HEK293 (cell line): ENCODE measurements at regions not wholly inside any gene's neighbourhood (a gene's known extent, or its start where the extent isn't known, plus 50 kb on each side); places are given as distances from the start of the nearest gene placed in this dataset.

Experiments
- CTCF ChIP-seq: fragments of 450-650 bp; formaldehyde crosslinking; IDR thresholded peaks from 2 replicates; pipeline ENCODE4 v1.5.1; 2016; ENCODE audit warnings: missing biosample characterization, missing genetic modification characterization
- REST ChIP-seq: fragments of 450-650 bp; formaldehyde crosslinking; IDR thresholded peaks from 2 replicates; pipeline ENCODE4 v1.5.1; 2016; ENCODE audit warnings: missing biosample characterization, missing genetic modification characterization
- TRIM28 ChIP-seq: IDR thresholded peaks from 2 replicates; pipeline ENCODE4 v1.6.1; 2011; ENCODE audit warnings: low read length, control low read depth, borderline replicate concordance
- ZBTB1 ChIP-seq: fragments of 450-650 bp; formaldehyde crosslinking; IDR thresholded peaks from 2 replicates; pipeline ENCODE4 v1.5.1; 2016; ENCODE audit warnings: missing biosample characterization, missing genetic modification characterization
- ZBTB21 ChIP-seq: fragments of 450-650 bp; formaldehyde crosslinking; IDR thresholded peaks from 2 replicates; pipeline ENCODE4 v1.5.1; 2017; ENCODE audit warnings: missing biosample characterization, missing genetic modification characterization
- ZNF121 ChIP-seq: fragments of 450-650 bp; formaldehyde crosslinking; IDR thresholded peaks from 2 replicates; pipeline ENCODE4 v1.5.1; 2016; ENCODE audit warnings: missing biosample characterization, missing genetic modification characterization
- ZNF146 ChIP-seq: fragments of 450-650 bp; formaldehyde crosslinking; IDR thresholded peaks from 2 replicates; pipeline ENCODE4 v1.5.1; 2016; ENCODE audit warnings: missing biosample characterization, missing genetic modification characterization
- ZNF266 ChIP-seq: fragments of 450-650 bp; formaldehyde crosslinking; IDR thresholded peaks from 2 replicates; pipeline ENCODE4 v1.5.1; 2016; ENCODE audit warnings: missing biosample characterization, missing genetic modification characterization, low read depth
- ZNF350 ChIP-seq: fragments of 450-650 bp; formaldehyde crosslinking; IDR thresholded peaks from 2 replicates; pipeline ENCODE4 v1.5.0; 2017; ENCODE audit warnings: missing biosample characterization, mild to moderate bottlenecking, missing genetic modification characterization
- ZNF560 ChIP-seq: fragments of 450-650 bp; formaldehyde crosslinking; IDR thresholded peaks from 2 replicates; pipeline ENCODE4 v1.5.1; 2017; ENCODE audit warnings: missing biosample characterization, missing genetic modification characterization, borderline replicate concordance
- ZNF580 ChIP-seq: fragments of 450-650 bp; formaldehyde crosslinking; IDR thresholded peaks from 2 replicates; pipeline ENCODE4 v1.5.1; 2016; ENCODE audit warnings: missing biosample characterization, missing genetic modification characterization
- ZNF610 ChIP-seq: fragments of 450-650 bp; formaldehyde crosslinking; IDR thresholded peaks from 2 replicates; pipeline ENCODE4 v1.5.1; 2016; ENCODE audit warnings: missing biosample characterization, missing genetic modification characterization, borderline replicate concordance
- ZNF670 ChIP-seq: fragments of 450-650 bp; formaldehyde crosslinking; IDR thresholded peaks from 2 replicates; pipeline ENCODE4 v1.5.1; 2016; ENCODE audit warnings: missing biosample characterization, missing genetic modification characterization, low read depth
- ZNF830 ChIP-seq: fragments of 450-650 bp; IDR thresholded peaks from 2 replicates; pipeline ENCODE4 v1.5.0; 2018; ENCODE audit warnings: missing biosample characterization, missing genetic modification characterization, low read depth, mild to moderate bottlenecking, moderate library complexity

- no peak for TF ChIP-seq ZNF146 (tag by site-specific recombination)
- no peak for TF ChIP-seq ZNF610 (tag by site-specific recombination)
- no peak for TF ChIP-seq CTCF (tag by site-specific recombination)
- no peak for TF ChIP-seq ZNF266
- TF ChIP-seq ZNF560 = no peak
- TF ChIP-seq REST (tag by site-specific recombination) = no peak
- no peak for TF ChIP-seq ZNF580
- TF ChIP-seq ZNF350 (tag by site-specific recombination) = no peak
- TF ChIP-seq ZNF830 (tag by site-specific recombination) = no peak
- TF ChIP-seq ZNF670 = no peak
- TF ChIP-seq TRIM28 = no peak
- no peak for TF ChIP-seq ZBTB21 (tag by site-specific recombination)
- TF ChIP-seq ZBTB1 = no peak
- TF ChIP-seq ZNF121 (tag by site-specific recombination) = no peak
These were observed 1673.4 kb upstream of the PCDH7 start for GRCh38 chr4:29046781-29047180.
